Naive thymus-derived CD4-positive, alpha-beta T cell (primary cell): ENCODE measurements at regions not wholly inside any gene's neighbourhood (a gene's known extent, or its start where the extent isn't known, plus 50 kb on each side); places are given as distances from the start of the nearest gene placed in this dataset.

ENCODE experiments used
- ATAC-seq: fragments of 150-1000 bp; cut with Tn5 transposase; 2 replicates; pipeline ENCODE4 v1.10.0; 2021; ENCODE audit warnings: mild to moderate bottlenecking, moderate library complexity
- CTCF ChIA-PET: fragments of 350-600 bp; sonication (Branson Sonifier 250); formaldehyde crosslinking; loops from one replicate; lab custom pipeline; 2021; ENCODE audit warnings: antibody characterized with exemption; lab: Charles Lee
- POLR2A ChIA-PET: fragments of 350-600 bp; sonication (Branson Sonifier 250); formaldehyde crosslinking; loops from one replicate; lab custom pipeline; 2021; ENCODE audit warnings: antibody characterized with exemption, inconsistent platforms; lab: Charles Lee
- DNase-seq, 9 donors: peaks; one replicate each; pipeline versions ENCODE4 v3.0.0 to v3.0.0-alpha.2; 2020 to 2022; ENCODE audit warnings: mixed read lengths in 1 of 9
- H3K27ac ChIP-seq: one replicate; pipeline ENCODE4 v1.7.0; 2013; ENCODE audit warnings: mild to moderate bottlenecking, low read depth, low read length, moderate library complexity
- H3K27me3 ChIP-seq, 2 donors: one replicate each; pipeline ENCODE4 v1.7.0; 2013; ENCODE audit warnings: low read length in 2 of 2, mild to moderate bottlenecking in 2 of 2, moderate library complexity in 2 of 2; ENCODE audit not compliant: control insufficient read depth in 2 of 2, insufficient read depth in 2 of 2
- H3K36me3 ChIP-seq, 3 experiments: 1 replicate in 2 of 3; 2 replicates in 1 of 3; pipeline ENCODE4 v1.7.0; 2013; ENCODE audit warnings: low read length in 3 of 3, mild to moderate bottlenecking in 3 of 3, moderate library complexity in 1 of 3; ENCODE audit not compliant: insufficient read depth in 3 of 3, control insufficient read depth in 2 of 3
- H3K4me1 ChIP-seq, 2 donors: one replicate each; pipeline ENCODE4 v1.7.0; 2013; ENCODE audit warnings: low read length in 2 of 2, mild to moderate bottlenecking in 2 of 2, moderate library complexity in 1 of 2; ENCODE audit not compliant: control insufficient read depth in 2 of 2, insufficient read depth in 2 of 2
- H3K4me3 ChIP-seq: 2 replicates; pipeline ENCODE4 v1.7.0; 2013; ENCODE audit warnings: mild to moderate bottlenecking, low read length
- H3K9me3 ChIP-seq, 3 experiments: 1 replicate in 2 of 3; 2 replicates in 1 of 3; pipeline ENCODE4 v1.7.0; 2013; ENCODE audit warnings: low read length in 3 of 3; ENCODE audit not compliant: control insufficient read depth in 2 of 3
- H3K27ac Mint-ChIP-seq, 9 donors: one replicate each; pipeline ENCODE4 v1.8.0; 2020 to 2022; ENCODE audit warnings: mixed read lengths in 9 of 9, mild to moderate bottlenecking in 8 of 9, moderate library complexity in 5 of 9, inconsistent platforms in 2 of 9
- H3K27me3 Mint-ChIP-seq, 5 donors: one replicate each; pipeline ENCODE4 v1.8.0; 2021 to 2022; ENCODE audit warnings: mixed read lengths in 5 of 5, mild to moderate bottlenecking in 1 of 5
- H3K36me3 Mint-ChIP-seq, 5 donors: one replicate each; pipeline ENCODE4 v1.8.0; 2020 to 2022; ENCODE audit warnings: mixed read lengths in 5 of 5, mild to moderate bottlenecking in 3 of 5, inconsistent platforms in 1 of 5
- H3K4me1 Mint-ChIP-seq, 7 donors: one replicate each; pipeline ENCODE4 v1.8.0; 2020 to 2022; ENCODE audit warnings: mixed read lengths in 7 of 7, mild to moderate bottlenecking in 3 of 7, inconsistent platforms in 1 of 7
- H3K4me3 Mint-ChIP-seq, 10 donors: one replicate each; pipeline ENCODE4 v1.8.0; 2020 to 2022; ENCODE audit warnings: mild to moderate bottlenecking in 10 of 10, mixed read lengths in 10 of 10, moderate library complexity in 6 of 10, inconsistent platforms in 2 of 10
- H3K9me3 Mint-ChIP-seq, 11 donors: one replicate each; pipeline ENCODE4 v1.8.0; 2020 to 2022; ENCODE audit warnings: mixed read lengths in 11 of 11, mild to moderate bottlenecking in 4 of 11, inconsistent platforms in 1 of 11, moderate library complexity in 1 of 11
- intact Hi-C, 2 donors: fragments of 100-400 bp; cut with micrococcal nuclease; formaldehyde crosslinking; loops; one replicate each; pipeline ENCODE4 v1.15.1; 2023

- Mint-ChIP-seq H3K27me3 (peaks cover 0 to 8% (median 0%) of the 10 kb centered on the region in 5 donors), H3K27ac (peak overlapping the region in 1 of 9 donors; percentile 5), H3K36me3 (no peaks in the 10 kb centered on the region), H3K9me3 (no peaks in the 10 kb centered on the region), H3K4me1 (peaks cover 0 to 6% (median 0%) of the 10 kb centered on the region in 7 donors), H3K4me3 (no peak overlapping the region)
- DNase-seq (no peak), ATAC-seq (no peak)
- H3K9me3 ChIP-seq: no peaks in the 10 kb centered on the region
- no peaks in the 10 kb centered on the region for H3K27me3 ChIP-seq
- intact Hi-C loops: no loop called here
- H3K4me1 ChIP-seq: no peaks in the 10 kb centered on the region
- no peaks in the 10 kb centered on the region for H3K36me3 ChIP-seq
- POLR2A ChIA-PET: interaction anchor here (0.6 to 1.0 kb wide), 2 partner anchors 42 to 973 kb away, joined by 3 read pairs; partner anchors contain the start of gene EIF4E3
- CTCF ChIA-PET: interaction anchor here (0.9 kb wide), 1 partner anchor 123 kb away, joined by 4 read pairs; no protein-coding TSS in a partner anchor
- H3K27ac ChIP-seq: no peak overlapping the region
- H3K4me3 ChIP-seq: no peak overlapping the region
Observed at GRCh38 chr3:72698154-72698917, 149.9 kb downstream of the SHQ1 start.

- Mint-ChIP-seq H3K9me3 (no peaks in the 10 kb centered on the region), H3K27ac (no peak overlapping the region), H3K4me1 (peaks cover 0 to 6% (median 0%) of the 10 kb centered on the region in 7 donors), H3K36me3 (no peaks in the 10 kb centered on the region), H3K27me3 (peaks cover 0 to 8% (median 0%) of the 10 kb centered on the region in 5 donors), H3K4me3 (no peak overlapping the region)
- Histone ChIP-seq H3K4me3 (no peak overlapping the region), H3K27ac (no peak overlapping the region), H3K27me3 (no peaks in the 10 kb centered on the region), H3K36me3 (no peaks in the 10 kb centered on the region), H3K4me1 (no peaks in the 10 kb centered on the region), H3K9me3 (no peaks in the 10 kb centered on the region)
- CTCF ChIA-PET: interaction anchor here (0.9 kb wide), 1 partner anchor 124 kb away, joined by 4 read pairs; no protein-coding TSS in a partner anchor
- intact Hi-C loops: no loop called here
- DNase-seq: no peak
- POLR2A ChIA-PET: interaction anchor here (1.0 kb wide), 1 partner anchor 973 kb away, joined by 3 read pairs; the partner anchor contains the start of gene EIF4E3
- no peak for ATAC-seq
Observed at GRCh38 chr3:72697717-72698116, 150.5 kb downstream of the SHQ1 start.

GRCh38 chr3:72696815-72697214 is 151.4 kb downstream of the SHQ1 start:
- CTCF ChIA-PET: no interaction called here
- Histone ChIP-seq H3K4me1 (no peaks in the 10 kb centered on the region), H3K27me3 (no peaks in the 10 kb centered on the region), H3K4me3 (no peak overlapping the region), H3K27ac (no peak overlapping the region), H3K9me3 (no peaks in the 10 kb centered on the region), H3K36me3 (no peaks in the 10 kb centered on the region)
- ATAC-seq: no peak
- no peaks in the 10 kb centered on the region for H3K36me3 Mint-ChIP-seq
- no peak for DNase-seq
- peaks cover 0 to 8% (median 0%) of the 10 kb centered on the region in 5 donors for H3K27me3 Mint-ChIP-seq
- H3K27ac Mint-ChIP-seq: peak overlapping the region in 1 of 9 donors; percentile 36
- H3K4me1 Mint-ChIP-seq: peaks cover 0 to 6% (median 0%) of the 10 kb centered on the region in 7 donors
- no peaks in the 10 kb centered on the region for H3K9me3 Mint-ChIP-seq
- intact Hi-C loops: no loop called here
- POLR2A ChIA-PET: no interaction called here
- H3K4me3 Mint-ChIP-seq: no peak overlapping the region

GRCh38 chr3:72694398-72694797 is 153.8 kb downstream of the SHQ1 start:
- intact Hi-C loops: no loop called here
- CTCF ChIA-PET: no interaction called here
- Mint-ChIP-seq H3K9me3 (no peaks in the 10 kb centered on the region), H3K27me3 (peaks cover 0 to 4% (median 0%) of the 10 kb centered on the region in 5 donors), H3K27ac (no peak overlapping the region), H3K36me3 (no peaks in the 10 kb centered on the region), H3K4me3 (no peak overlapping the region), H3K4me1 (peaks cover 0 to 6% (median 0%) of the 10 kb centered on the region in 7 donors)
- H3K4me1 ChIP-seq: no peaks in the 10 kb centered on the region
- H3K27me3 ChIP-seq: no peaks in the 10 kb centered on the region
- DNase-seq: no peak
- no peak for ATAC-seq
- no peak overlapping the region for H3K27ac ChIP-seq
- no peak overlapping the region for H3K4me3 ChIP-seq
- no peaks in the 10 kb centered on the region for H3K9me3 ChIP-seq
- H3K36me3 ChIP-seq: no peaks in the 10 kb centered on the region
- POLR2A ChIA-PET: no interaction called here

- ChIA-PET POLR2A (no interaction called here), CTCF (interaction anchor here (0.5 kb wide), 1 partner anchor 119 kb away, joined by 3 read pairs; no protein-coding TSS in a partner anchor)
- no peak overlapping the region for H3K4me3 ChIP-seq
- Mint-ChIP-seq H3K9me3 (no peaks in the 10 kb centered on the region), H3K36me3 (no peaks in the 10 kb centered on the region), H3K4me3 (no peak overlapping the region), H3K4me1 (peaks cover 0 to 3% (median 0%) of the 10 kb centered on the region in 7 donors), H3K27ac (no peak overlapping the region), H3K27me3 (peaks cover 0 to 4% (median 0%) of the 10 kb centered on the region in 5 donors)
- no peak for DNase-seq
- no peaks in the 10 kb centered on the region for H3K4me1 ChIP-seq
- no peaks in the 10 kb centered on the region for H3K36me3 ChIP-seq
- intact Hi-C loops: no loop called here
- no peak for ATAC-seq
- H3K27ac ChIP-seq: no peak overlapping the region
- no peaks in the 10 kb centered on the region for H3K9me3 ChIP-seq
- no peaks in the 10 kb centered on the region for H3K27me3 ChIP-seq
Observed at GRCh38 chr3:72692990-72693389, 155.3 kb downstream of the SHQ1 start.

GRCh38 chr3:72690629-72691028 is 157.6 kb downstream of the SHQ1 start:
- Histone ChIP-seq H3K27ac (no peak overlapping the region), H3K27me3 (no peaks in the 10 kb centered on the region), H3K4me3 (no peak overlapping the region), H3K36me3 (no peaks in the 10 kb centered on the region), H3K9me3 (no peaks in the 10 kb centered on the region), H3K4me1 (no peaks in the 10 kb centered on the region)
- CTCF ChIA-PET: interaction anchor here (1.3 kb wide), 1 partner anchor 57 kb away, joined by 3 read pairs; no protein-coding TSS in a partner anchor
- H3K4me3 Mint-ChIP-seq: no peak overlapping the region
- ATAC-seq (no peak), DNase-seq (no peak)
- no peaks in the 10 kb centered on the region for H3K9me3 Mint-ChIP-seq
- no peaks in the 10 kb centered on the region for H3K36me3 Mint-ChIP-seq
- intact Hi-C loops: no loop called here
- H3K27ac Mint-ChIP-seq: no peak overlapping the region
- POLR2A ChIA-PET: interaction anchor here (0.7 kb wide), 1 partner anchor 774 kb away, joined by 3 read pairs; no protein-coding TSS in a partner anchor
- H3K27me3 Mint-ChIP-seq: no peaks in the 10 kb centered on the region
- H3K4me1 Mint-ChIP-seq: no peaks in the 10 kb centered on the region
